ENCODE measurements at regions not wholly inside any gene's neighbourhood (a gene's known extent, or its start where the extent isn't known, plus 50 kb on each side); places are given as distances from the start of the nearest gene placed in this dataset.
"Not testable (repeated sequence)": the region's sequence is repeated elsewhere in the genome, so short reads cannot be mapped to it uniquely, and the experiment has no call there.

DNA sequence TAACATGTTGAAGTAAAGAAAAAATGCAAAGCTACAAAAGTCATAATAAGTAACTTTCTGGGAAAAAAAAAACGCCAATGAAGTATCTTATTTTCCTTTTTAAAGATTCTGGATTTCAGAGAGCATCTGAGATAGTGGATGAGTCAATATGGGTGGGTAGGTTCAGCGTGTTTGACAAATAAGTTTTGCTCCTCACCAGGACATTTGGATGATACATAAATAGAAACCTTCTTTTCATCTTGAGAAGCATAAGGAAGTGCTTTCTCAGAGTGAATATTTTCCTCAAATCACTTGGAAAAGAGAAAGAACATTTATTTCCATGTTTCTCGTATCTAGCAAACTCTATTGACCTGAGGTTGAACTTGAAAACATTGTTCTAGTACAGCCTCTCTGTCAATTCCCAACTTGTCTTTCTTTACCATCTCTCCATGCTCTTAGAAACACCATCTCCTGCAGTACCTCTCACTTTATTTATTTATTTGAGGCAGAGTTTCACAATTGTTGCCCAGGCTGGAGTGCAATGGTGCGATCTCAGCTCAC lies 463.2 kb downstream of the KLF5 start:
- no peak for DNase-seq (ENCODE audit: low read depth, low spot score)

- DNase-seq (ENCODE audit: low read depth, low spot score): no peak
These were observed 462.5 kb downstream of the KLF5 start for GRCh38 chr13:73521290-73521624.

DNA sequence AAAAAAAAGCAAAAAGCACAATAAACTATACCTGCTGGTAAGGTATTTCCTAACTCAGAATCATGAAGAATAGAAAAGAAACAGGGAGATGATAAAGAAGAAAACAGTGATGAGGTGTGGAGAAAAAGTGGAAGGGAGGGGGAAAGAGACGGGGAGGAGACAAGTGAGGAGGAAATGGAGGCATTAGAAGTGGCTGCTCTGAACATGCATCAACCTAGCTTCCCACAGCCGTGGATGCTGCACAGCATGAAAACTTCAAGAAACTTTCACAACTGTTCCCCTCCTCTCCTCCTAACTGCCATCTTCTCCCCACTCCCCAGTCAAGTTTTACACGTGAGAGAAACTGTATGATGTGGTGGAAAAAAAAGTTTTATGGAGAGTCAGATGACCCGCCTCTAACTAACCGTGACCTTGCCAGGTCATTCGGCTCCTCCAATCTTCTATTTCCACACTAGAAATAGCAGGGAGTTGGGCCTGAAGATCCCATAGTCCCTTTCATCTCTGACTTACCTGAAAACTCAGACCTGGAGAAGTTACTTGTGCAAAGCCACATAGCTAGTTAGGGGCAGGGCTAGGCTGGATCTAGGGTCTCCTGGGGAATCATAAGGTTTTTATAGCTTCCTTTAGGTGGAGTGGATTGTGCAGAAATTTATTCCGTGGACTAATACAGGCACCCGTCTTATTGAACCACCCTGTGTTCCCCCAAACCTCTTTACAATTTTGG lies 461.9 kb downstream of the KLF5 start:
- DNase-seq (ENCODE audit: low read depth, low spot score): no peak

DNA sequence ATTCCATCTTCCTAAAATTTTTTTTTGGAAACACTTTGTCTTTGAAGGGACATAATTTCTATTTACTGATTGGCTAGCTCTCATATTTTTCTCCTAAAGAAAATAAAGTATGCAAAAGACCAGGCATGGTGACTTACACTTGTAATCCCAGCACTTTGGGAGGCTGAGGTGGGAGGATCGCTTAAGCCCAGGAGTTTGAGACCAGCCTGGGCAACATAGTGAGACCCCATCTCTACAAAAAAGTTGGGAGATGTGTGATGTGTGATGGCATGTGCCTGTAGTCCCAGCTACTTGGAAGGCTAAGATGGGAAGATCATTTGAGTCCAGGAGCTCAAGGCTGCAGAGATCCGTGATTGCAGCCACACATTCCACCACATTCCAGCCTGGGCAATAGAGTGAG lies 461.3 kb downstream of the KLF5 start:
- not testable (repeated sequence) for DNase-seq (ENCODE audit: low read depth, low spot score)

DNA sequence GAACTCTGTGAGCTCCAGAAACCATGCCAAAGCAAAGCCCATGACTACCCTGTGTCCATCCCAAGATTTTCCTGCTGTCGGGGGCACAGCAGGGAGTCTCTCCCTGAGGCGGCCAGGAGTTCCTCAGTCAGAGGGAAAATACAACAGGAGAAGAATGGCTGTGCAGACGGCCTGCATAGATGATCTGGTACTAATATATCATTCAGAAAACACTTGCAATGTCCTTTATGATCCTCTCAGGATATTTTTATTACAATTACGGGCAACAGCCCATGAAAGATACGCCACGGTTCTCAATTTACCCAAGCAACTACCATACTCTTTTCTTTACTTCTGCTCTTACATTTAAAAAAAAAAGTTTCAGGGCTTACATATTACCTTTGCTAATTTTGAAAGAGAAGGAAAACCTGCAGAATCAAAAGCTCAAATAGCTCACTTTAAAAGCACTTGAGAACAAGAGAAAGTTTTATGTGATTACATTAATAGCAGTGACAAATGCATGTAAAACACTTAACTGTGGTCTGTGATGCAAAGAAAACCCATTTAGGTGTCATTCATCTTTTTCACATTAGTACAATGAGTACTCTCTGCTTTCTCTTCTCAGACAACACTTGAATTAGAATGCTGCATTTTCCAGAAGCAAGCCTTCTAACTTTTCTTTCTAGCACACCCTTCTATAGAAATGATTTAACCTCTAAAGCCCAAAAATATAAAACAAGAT lies 460.8 kb downstream of the KLF5 start:
- DNase-seq (ENCODE audit: low read depth, low spot score): no peak

GRCh38 chr13:73517766-73518165 lies 459.0 kb downstream of the KLF5 start:
- no peak for DNase-seq (ENCODE audit: low read depth, low spot score)

DNA sequence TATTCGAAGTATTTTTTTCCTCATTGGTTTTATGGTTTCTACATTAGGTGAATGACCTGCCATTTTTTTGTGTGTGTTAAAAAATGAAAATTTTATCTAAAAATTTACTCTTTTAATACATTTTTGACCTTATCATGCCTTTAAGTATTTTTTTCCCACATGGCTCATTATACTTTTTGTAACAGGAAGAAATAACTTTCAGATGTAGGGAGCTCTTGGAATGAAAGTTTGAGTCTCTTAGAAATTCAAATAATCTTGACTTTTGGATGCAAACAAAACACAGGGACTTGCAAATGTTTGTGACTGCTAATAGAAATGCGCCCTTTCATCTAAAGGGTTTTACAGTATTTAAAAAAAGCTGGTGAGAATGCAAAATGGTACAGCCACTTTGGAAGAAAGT lies 457.9 kb downstream of the KLF5 start:
- DNase-seq (ENCODE audit: low read depth, low spot score): no peak

DNA sequence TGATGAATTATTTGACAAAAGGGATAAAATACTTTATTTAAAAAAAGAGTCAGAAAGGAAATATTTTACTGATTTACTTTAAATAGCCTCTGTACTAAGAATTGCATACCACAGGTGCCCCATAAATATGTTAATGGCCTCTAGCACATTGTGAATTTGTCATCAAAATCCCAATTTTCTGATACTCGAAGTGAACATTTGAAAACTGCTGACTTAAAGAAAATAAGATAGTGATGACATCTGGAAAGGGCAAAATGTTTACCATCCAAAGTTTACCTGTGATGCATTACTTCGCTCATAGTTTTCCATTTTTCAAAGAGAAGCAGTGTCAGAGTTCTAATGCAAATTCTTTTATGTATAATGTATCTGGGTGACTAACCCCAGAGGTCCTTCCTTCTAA lies 455.4 kb downstream of the KLF5 start:
- no peak for DNase-seq (ENCODE audit: low read depth, low spot score)

DNA sequence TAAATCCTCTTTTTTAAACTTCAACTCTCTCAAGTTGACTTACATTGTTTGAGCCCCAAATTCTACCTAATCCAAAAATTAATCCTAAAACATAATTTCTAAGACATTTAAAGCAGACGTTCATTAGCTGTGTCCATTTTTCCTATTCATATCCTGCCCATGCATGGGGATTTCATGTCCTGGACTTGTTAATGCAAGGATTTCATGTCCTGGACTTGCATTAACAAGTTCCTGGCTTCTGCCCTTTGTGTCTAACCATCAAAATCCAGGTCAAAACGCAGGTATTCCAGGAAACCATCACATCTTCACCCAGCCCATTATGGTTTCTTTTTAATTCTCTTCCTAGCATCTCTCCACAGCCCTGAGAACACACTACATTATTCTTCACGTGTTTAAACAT lies 454.9 kb downstream of the KLF5 start:
- no peak for DNase-seq (ENCODE audit: low read depth, low spot score)

DNA sequence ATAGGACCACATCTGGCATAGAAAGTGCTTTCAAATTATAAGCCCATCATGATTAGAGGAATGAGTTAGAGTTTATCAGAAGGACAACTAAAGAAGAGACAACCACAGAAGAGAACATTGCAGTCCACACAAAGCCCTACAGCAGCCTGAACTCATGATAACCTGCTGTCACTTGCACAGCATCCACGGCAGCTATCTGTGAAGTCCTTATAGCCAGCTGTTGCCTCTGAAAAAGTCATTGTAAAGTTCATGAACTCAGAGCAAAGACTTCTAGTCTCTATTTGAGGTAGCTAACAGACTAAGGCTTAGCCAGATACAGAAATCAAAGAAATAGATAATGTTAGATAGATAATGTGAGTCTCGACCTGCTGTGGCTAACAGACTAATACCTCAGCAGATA lies 450.0 kb downstream of the KLF5 start:
- no peak for DNase-seq (ENCODE audit: low read depth, low spot score)

- no peak for DNase-seq (ENCODE audit: low read depth, low spot score)
These were observed 446.6 kb downstream of the KLF5 start for GRCh38 chr13:73505376-73505890.

DNA sequence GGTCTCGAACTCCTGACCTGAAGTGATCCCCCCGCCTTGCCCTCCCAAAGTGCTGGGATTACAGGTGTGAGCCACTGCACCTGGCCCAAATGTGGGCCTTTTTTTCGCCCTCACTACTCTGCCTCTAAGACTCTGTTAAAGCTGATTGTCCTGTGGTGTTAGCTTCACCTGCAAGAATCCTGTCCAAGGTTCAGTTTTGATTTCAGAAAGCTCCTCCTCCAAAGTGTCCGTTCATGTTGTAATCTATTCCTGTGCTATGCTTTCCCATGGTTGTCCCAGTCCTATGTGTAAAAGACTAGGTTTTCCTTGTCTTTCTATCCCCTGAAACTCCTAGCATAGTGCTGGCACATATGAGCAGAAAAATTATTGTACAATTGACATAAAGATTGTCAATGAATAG lies 440.9 kb downstream of the KLF5 start:
- DNase-seq (ENCODE audit: low read depth, low spot score): no peak

DNA sequence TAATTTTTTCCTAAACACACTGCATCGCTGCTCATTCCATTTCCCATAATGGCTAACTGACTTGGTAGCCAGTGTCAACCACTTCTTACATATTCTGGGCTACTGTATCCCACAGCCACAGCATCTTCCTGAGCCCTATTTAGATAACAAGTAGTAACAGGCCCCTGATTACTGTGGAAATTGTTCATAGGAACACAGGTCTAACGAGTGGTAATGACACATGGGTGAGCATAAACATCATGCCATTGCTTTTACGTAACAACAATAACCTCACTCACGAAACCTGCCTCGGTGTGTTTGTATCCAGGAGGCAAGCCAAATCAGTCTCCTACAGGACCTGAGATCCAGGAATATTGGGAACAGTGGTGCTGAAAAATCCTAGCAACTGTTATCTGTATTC lies 438.6 kb downstream of the KLF5 start:
- no peak for DNase-seq (ENCODE audit: low read depth, low spot score)

DNA sequence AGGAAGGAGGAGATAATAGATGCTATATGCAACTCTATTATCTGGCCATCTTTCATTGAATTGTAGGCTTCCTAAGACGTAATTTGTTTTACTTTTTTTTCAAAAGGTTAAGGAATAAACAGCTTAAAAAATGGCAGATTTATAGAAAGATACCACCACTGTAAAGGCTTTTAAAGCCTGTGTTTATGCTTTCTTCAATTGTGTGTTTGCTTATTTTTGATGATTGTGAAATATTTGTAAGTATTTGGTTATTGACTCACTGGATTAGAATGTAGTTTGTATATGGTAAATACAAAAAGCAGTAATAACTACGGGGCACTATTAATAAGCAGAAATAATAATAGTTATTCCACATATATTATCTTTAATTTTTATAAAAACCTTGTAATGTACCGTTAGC lies 437.9 kb downstream of the KLF5 start:
- no peak for DNase-seq (ENCODE audit: low read depth, low spot score)

- DNase-seq (ENCODE audit: low read depth, low spot score): no peak
These were observed 434.0 kb downstream of the KLF5 start for GRCh38 chr13:73492811-73493210.

DNA sequence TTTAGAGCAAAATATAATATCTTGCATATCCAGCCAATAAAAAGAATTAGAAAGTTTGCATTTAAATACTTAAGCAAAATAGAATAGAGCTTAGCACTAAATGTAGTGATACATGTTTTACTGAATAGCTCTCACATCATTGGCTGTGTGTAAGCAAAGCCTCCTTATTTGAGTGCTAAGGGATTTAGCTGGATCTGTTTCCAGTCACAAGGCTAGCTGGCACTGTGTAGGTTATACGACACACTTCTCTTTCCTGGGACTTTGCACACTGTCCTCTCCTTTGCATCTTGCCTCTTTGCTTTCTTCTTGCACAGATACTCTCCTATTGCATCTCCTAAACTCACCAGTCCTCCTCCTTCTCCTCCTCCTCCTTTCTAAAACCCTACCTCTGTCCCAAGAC lies 423.8 kb downstream of the KLF5 start:
- no peak for DNase-seq (ENCODE audit: low read depth, low spot score)

- no peak for DNase-seq (ENCODE audit: low read depth, low spot score)
These were observed 423.2 kb downstream of the KLF5 start for GRCh38 chr13:73481886-73482445.

DNA sequence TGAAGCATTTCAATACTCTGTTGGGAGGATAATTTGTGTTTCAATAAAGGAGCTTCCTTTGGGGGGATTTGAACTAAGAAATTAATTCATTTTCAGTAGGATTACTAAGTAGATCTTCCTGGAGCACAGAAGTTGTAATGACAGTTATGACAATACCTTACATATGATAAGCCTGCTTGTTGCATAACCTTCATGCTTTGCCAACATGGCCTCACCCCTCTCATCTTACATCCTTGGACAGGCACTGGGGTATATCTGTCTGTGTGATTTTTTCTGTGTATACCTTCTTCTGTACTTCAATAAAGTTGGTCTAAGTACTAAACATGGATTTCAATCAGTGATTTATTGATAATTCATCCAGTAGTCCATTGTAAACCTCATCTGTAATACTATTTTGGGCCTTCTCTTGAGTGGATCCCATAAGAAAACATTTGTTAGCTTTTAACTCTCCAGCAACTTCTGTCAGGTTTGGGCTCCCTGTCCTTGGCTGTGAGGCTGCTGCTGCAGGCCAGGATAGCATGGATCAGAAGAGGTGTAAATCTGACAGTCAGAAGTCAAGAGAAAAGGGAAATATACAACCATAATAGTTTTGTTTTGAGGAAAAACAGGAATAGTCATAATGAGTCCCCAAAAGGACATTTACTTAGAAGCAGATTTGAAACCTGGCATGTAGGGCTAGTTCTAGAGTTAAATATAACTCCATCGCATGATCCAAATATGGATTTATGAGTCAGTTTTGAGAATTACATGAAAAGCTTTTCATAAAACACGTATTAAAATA lies 422.2 kb downstream of the KLF5 start:
- no peak for DNase-seq (ENCODE audit: low read depth, low spot score)

GRCh38 chr13:73479856-73480255 lies 421.1 kb downstream of the KLF5 start:
- DNase-seq (ENCODE audit: low read depth, low spot score): no peak

GRCh38 chr13:73479351-73479750 lies 420.5 kb downstream of the KLF5 start:
- no peak for DNase-seq (ENCODE audit: low read depth, low spot score)

GRCh38 chr13:73477441-73477840 lies 418.6 kb downstream of the KLF5 start:
- DNase-seq (ENCODE audit: low read depth, low spot score): no peak

- no peak for DNase-seq (ENCODE audit: low read depth, low spot score)
These were observed 414.2 kb downstream of the KLF5 start for GRCh38 chr13:73473016-73473415.
